NCI-H1048 (cell line): ENCODE measurements at regions not wholly inside any gene's neighbourhood (a gene's known extent, or its start where the extent isn't known, plus 50 kb on each side); places are given as distances from the start of the nearest gene placed in this dataset.
A peak's percentile ranks its signal among the peaks of the same experiment; 100 is the strongest.
"Not testable (repeated sequence)": the region's sequence is repeated elsewhere in the genome, so short reads cannot be mapped to it uniquely, and the experiment has no call there.

ENCODE experiments used
- DNase-seq: peaks from one replicate; lab custom pipeline; 2025; lab: John Stamatoyannopoulos, UW

- peak; percentile 47 for DNase-seq
Observed at GRCh38 chr20:47929368-47930115, 144.3 kb upstream of the SULF2 start.

- no peak for DNase-seq
Observed at GRCh38 chr20:47927944-47928343, 142.7 kb upstream of the SULF2 start.

- no peak for DNase-seq
Observed at GRCh38 chr20:47927385-47927851, 142.1 kb upstream of the SULF2 start.

GRCh38 chr20:47926731-47927130 is 141.4 kb upstream of the SULF2 start:
- no peak for DNase-seq

GRCh38 chr20:47925593-47925992 is 140.3 kb upstream of the SULF2 start:
- no peak for DNase-seq

- DNase-seq: no peak
Observed at GRCh38 chr20:47922269-47922668, 137.0 kb upstream of the SULF2 start.

- not testable (repeated sequence) for DNase-seq
Observed at GRCh38 chr20:47921829-47922228, 136.5 kb upstream of the SULF2 start.

- no peak for DNase-seq
Observed at GRCh38 chr20:47921408-47921807, 136.1 kb upstream of the SULF2 start.

- no peak for DNase-seq
Observed at GRCh38 chr20:47917549-47918070, 132.3 kb upstream of the SULF2 start.

- no peak for DNase-seq
Observed at GRCh38 chr20:47915495-47915894, 130.2 kb upstream of the SULF2 start.

- no peak for DNase-seq
Observed at GRCh38 chr20:47914792-47915191, 129.5 kb upstream of the SULF2 start.

- not testable (repeated sequence) for DNase-seq
Observed at GRCh38 chr20:47912786-47913501, 127.7 kb upstream of the SULF2 start.

- not testable (repeated sequence) for DNase-seq
Observed at GRCh38 chr20:47912165-47912564, 126.9 kb upstream of the SULF2 start.

- not testable (repeated sequence) for DNase-seq
Observed at GRCh38 chr20:47909696-47910369, 124.6 kb upstream of the SULF2 start.

GRCh38 chr20:47908361-47909035 is 123.2 kb upstream of the SULF2 start:
- DNase-seq: not testable (repeated sequence)

- DNase-seq: not testable (repeated sequence)
Observed at GRCh38 chr20:47907951-47908350, 122.7 kb upstream of the SULF2 start.

- no peak for DNase-seq
Observed at GRCh38 chr20:47907031-47907675, 121.9 kb upstream of the SULF2 start.

GRCh38 chr20:47906348-47906660 is 121.0 kb upstream of the SULF2 start:
- DNase-seq: no peak

GRCh38 chr20:47905628-47906347 is 120.5 kb upstream of the SULF2 start:
- no peak for DNase-seq

GRCh38 chr20:47903009-47903408 is 117.7 kb upstream of the SULF2 start:
- not testable (repeated sequence) for DNase-seq

- not testable (repeated sequence) for DNase-seq
Observed at GRCh38 chr20:47899313-47899712, 114.0 kb upstream of the SULF2 start.
